HG02885 (cell line): ENCODE measurements at regions not wholly inside any gene's neighbourhood (a gene's known extent, or its start where the extent isn't known, plus 50 kb on each side); places are given as distances from the start of the nearest gene placed in this dataset.

Source experiments
- ATAC-seq: cut with Tn5 transposase; IDR thresholded peaks from one replicate; pipeline ENCODE4 v1.9.1; 2021; ENCODE audit warnings: mild to moderate bottlenecking; ENCODE audit not compliant: unreplicated experiment, poor library complexity

DNA sequence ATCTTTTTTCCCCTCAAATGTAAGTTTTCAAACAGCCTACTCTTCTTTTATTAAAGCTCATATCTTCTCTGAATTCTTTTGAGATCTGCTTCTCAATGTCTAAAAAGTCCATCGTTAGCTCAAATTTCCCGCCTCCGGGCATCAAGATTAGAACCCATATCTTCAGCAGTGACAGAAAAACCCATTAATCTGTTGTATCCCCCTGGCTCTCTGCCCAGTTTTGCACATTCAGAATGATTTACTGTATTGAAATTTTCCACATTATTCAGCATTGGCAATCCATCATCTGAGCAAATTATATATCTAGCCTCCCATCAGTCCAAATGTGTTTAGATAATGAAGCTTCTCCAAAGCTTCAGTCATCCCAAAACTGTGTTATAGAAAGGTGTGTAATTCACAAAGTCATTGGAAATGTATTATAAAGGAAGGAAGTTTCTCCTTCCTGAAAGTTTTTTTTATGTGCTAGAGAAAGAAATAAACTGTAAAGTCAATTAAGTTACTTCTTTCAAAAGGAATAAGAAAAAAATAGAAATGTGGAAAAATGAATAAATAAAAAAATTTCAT, 849.9 kb downstream of the MAT2B start:
- no peak for ATAC-seq

GRCh38 chr5:164356790-164357189, 851.4 kb downstream of the MAT2B start:
- ATAC-seq = no peak

DNA sequence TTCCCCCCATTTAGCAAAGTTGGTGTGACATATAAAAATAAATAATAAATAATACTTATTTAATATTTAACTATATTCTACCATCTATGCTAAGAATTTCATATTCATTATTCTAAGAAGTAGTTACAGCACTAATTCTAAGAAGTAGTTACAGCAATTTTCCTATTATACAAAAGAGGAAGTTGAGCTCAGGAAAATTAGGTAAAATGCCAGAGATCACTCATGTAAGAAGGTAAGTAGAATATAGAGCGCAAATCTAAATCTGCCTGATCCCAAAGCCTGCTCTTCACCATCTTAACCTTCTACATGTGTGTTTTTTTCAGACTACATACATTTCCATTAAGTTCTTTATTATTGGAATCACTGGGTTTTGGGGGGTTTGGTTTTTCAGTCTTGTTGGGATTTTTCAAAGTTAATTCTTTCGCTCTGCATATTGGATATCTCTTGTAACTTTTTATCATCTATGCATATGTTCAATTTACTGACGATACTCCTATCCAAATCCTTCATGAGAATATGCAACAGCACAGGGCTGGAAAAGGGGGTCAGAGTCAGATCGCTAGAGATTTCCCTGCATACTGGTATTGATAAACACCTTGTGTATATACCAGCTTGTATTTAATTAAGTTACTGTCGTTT, 852.1 kb downstream of the MAT2B start:
- ATAC-seq = no peak

GRCh38 chr5:164358531-164359259, 853.3 kb downstream of the MAT2B start:
- ATAC-seq = no peak

GRCh38 chr5:164359260-164360255, 854.1 kb downstream of the MAT2B start:
- ATAC-seq = no peak

DNA sequence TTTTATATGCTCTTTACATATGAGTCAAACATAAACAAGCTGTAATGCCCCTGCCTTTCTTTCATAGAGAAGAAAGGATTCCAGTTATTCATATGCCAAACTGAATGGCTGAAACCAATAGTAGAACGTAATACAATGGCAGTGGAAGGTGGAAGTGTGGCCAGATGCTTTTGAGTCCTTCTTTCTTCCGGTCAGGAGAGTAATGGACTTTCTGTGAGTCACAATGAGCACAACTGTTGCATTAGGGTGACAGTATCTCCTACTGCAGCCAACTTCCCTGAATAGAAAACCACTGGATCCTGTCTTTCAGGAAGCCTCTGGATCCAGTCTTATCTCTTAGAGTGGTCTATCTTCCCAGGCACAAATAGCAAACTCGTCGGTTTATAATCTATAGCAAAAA, 855.2 kb downstream of the MAT2B start:
- no peak for ATAC-seq

- ATAC-seq = no peak
These were observed 856.6 kb downstream of the MAT2B start for GRCh38 chr5:164361986-164362385.

GRCh38 chr5:164362835-164363234, 857.4 kb downstream of the MAT2B start:
- ATAC-seq = no peak

DNA sequence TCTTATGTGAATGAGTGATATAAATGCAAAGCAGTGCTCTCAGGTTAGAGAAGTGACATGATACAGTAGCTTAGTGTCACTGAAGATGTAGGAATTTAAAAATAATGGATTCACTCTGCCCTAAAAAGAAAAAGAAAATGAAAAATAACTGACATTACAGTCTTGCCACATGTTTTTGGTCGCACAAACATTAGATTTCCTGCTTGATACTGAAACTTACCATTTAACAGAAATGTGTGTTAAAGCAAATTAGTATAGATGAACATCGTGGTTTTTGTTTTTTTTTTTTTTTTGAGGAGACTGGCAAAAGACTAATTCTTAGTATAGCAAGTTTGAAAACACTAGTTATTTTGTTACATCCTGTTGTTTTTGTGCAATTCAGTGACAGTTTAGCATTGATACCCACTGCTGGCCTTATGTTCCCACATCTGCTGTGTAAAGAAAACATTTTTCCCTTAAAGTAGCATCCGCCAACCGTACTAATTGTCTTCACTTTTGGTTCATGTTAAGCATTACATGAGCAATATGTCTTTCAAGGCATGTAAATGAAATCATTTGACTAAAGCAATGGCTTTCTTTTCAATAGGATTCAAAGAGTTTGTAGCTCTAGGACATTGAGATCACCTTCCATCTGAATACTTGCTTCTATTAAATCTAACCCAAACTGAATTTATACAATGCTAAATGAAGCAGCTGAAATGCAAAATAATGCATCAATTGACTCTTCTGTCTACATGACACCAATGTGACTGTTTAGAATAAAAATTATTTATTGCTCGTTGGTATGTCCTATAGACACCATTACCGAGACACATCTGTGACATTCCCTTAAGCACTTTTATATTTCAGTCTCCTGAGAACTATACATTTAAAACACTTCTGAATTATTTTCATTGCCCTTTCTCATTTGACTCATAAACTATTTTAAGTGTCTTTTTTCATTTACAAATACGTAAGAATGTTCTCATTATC, 859.1 kb downstream of the MAT2B start:
- ATAC-seq = no peak

GRCh38 chr5:164370841-164371240, 865.4 kb downstream of the MAT2B start:
- ATAC-seq = no peak

GRCh38 chr5:164372892-164373291, 867.5 kb downstream of the MAT2B start:
- ATAC-seq = no peak

DNA sequence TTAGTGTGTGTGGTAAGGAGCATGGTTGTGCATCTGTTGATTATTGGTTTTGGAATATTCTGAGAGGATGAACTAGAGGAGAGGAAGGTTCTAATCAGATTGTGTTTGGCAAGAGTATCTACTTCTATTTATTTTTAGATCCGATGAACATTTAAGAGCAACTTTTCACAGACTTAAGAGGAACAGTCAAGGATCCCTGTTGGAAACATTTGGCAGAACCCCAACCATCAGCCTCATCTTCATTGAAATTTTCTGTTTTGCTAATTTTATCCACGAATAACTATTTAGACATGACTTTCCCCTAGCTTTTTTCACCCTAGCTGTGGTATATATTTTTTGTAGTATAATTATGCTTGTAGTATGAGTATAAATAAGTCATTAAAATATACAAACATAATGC, 868.5 kb downstream of the MAT2B start:
- no peak for ATAC-seq

DNA sequence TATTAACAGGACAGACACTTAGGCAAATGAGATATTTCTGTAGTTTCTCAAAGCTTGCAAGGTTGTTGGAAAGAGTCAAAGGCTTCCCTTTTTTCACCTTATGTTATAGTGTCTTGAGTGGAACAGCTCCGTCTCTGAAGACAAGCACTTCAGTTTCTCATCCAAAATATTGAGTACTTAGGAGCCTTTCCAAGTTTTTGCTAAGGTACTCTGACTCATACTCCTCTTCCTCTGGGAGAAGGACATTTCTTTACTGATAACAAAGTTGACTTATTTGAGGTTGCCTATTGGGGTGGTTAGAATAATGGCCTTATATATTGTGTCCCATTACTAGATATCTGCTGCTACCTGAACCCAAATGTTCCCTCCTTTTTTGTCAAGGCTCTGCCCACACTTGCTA, 869.6 kb downstream of the MAT2B start:
- ATAC-seq = no peak

GRCh38 chr5:164376843-164377242, 871.4 kb downstream of the MAT2B start:
- ATAC-seq = no peak

- no peak for ATAC-seq
These were observed 872.3 kb downstream of the MAT2B start for GRCh38 chr5:164377746-164378145.

DNA sequence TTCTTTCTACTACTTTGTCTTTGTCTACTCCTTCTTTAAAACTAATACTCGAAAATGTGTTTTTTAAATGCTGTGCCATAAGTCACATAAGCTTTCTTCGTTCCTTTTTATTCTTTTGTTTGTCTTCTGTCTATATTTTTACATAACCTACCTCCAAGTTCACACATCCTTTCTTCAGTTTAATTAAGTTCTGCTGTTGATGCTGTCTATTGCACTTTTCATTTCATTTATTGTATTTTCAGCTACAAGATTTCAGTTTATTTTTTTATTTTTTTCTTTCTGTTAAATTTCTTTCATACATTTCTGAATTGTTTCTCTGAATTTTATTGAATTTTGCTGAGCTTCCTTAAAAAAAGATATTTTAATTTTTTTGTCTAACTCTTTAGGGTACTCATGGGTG, 878.2 kb downstream of the MAT2B start:
- no peak for ATAC-seq

- ATAC-seq = no peak
These were observed 887.1 kb downstream of the MAT2B start for GRCh38 chr5:164392531-164392930.

DNA sequence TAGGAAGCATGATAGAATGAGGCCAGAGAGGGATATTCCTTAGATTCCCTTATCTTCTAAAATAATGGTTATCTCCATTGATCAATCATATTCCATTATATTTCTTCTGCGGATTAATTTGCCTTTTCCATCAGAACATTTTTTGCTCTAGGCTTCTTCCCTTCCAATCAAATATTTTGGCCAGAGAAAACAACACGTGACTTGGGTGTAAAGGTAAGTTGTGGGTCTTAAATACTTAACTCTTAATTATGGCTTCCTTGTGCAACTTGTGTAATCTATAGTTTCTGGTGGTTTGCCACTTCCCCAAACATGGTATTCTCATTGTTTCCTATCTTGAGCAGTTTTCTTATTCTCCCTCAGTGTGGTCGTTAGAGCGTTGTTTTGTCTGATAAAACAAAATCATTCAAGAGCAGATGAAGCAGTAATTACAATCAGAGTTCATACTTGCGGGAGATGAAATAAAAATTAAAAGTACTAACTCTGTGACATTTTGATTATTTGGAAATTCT, 889.3 kb downstream of the MAT2B start:
- no peak for ATAC-seq

DNA sequence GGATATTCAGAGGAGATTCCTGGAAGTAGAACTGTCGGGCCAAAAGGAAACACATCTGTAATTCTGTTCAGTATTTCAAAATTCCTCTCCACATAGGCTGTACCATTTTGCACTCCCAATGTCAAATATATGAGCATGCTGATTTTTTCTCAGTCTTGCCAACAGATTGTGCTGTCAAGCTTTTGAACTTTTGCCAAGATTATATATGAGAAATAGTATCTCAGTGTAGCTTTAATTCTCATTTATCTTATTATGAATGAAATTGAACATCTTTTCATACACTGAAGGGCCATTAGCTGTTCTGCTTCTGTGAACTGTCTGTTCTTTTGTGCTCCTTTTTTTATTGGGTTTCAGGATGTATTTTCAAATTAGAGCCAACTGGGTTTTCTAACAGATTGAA, 907.1 kb downstream of the MAT2B start:
- ATAC-seq = no peak
